Naive thymus-derived CD4-positive, alpha-beta T cell (primary cell): ENCODE measurements at regions not wholly inside any gene's neighbourhood (a gene's known extent, or its start where the extent isn't known, plus 50 kb on each side); places are given as distances from the start of the nearest gene placed in this dataset.

Experiments
- ATAC-seq: fragments of 150-1000 bp; cut with Tn5 transposase; 2 replicates; pipeline ENCODE4 v1.10.0; 2021; ENCODE audit warnings: mild to moderate bottlenecking, moderate library complexity
- CTCF ChIA-PET: fragments of 350-600 bp; sonication (Branson Sonifier 250); formaldehyde crosslinking; loops from one replicate; lab custom pipeline; 2021; ENCODE audit warnings: antibody characterized with exemption; lab: Charles Lee
- POLR2A ChIA-PET: fragments of 350-600 bp; sonication (Branson Sonifier 250); formaldehyde crosslinking; loops from one replicate; lab custom pipeline; 2021; ENCODE audit warnings: antibody characterized with exemption, inconsistent platforms; lab: Charles Lee
- DNase-seq, 9 donors: peaks; one replicate each; pipeline versions ENCODE4 v3.0.0 to v3.0.0-alpha.2; 2020 to 2022; ENCODE audit warnings: mixed read lengths in 1 of 9
- H3K27ac ChIP-seq: one replicate; pipeline ENCODE4 v1.7.0; 2013; ENCODE audit warnings: mild to moderate bottlenecking, low read depth, low read length, moderate library complexity
- H3K27me3 ChIP-seq, 2 donors: one replicate each; pipeline ENCODE4 v1.7.0; 2013; ENCODE audit warnings: low read length in 2 of 2, mild to moderate bottlenecking in 2 of 2, moderate library complexity in 2 of 2; ENCODE audit not compliant: control insufficient read depth in 2 of 2, insufficient read depth in 2 of 2
- H3K36me3 ChIP-seq, 3 experiments: 1 replicate in 2 of 3; 2 replicates in 1 of 3; pipeline ENCODE4 v1.7.0; 2013; ENCODE audit warnings: low read length in 3 of 3, mild to moderate bottlenecking in 3 of 3, moderate library complexity in 1 of 3; ENCODE audit not compliant: insufficient read depth in 3 of 3, control insufficient read depth in 2 of 3
- H3K4me1 ChIP-seq, 2 donors: one replicate each; pipeline ENCODE4 v1.7.0; 2013; ENCODE audit warnings: low read length in 2 of 2, mild to moderate bottlenecking in 2 of 2, moderate library complexity in 1 of 2; ENCODE audit not compliant: control insufficient read depth in 2 of 2, insufficient read depth in 2 of 2
- H3K4me3 ChIP-seq: 2 replicates; pipeline ENCODE4 v1.7.0; 2013; ENCODE audit warnings: mild to moderate bottlenecking, low read length
- H3K9me3 ChIP-seq, 3 experiments: 1 replicate in 2 of 3; 2 replicates in 1 of 3; pipeline ENCODE4 v1.7.0; 2013; ENCODE audit warnings: low read length in 3 of 3; ENCODE audit not compliant: control insufficient read depth in 2 of 3
- H3K27ac Mint-ChIP-seq, 9 donors: one replicate each; pipeline ENCODE4 v1.8.0; 2020 to 2022; ENCODE audit warnings: mixed read lengths in 9 of 9, mild to moderate bottlenecking in 8 of 9, moderate library complexity in 5 of 9, inconsistent platforms in 2 of 9
- H3K27me3 Mint-ChIP-seq, 5 donors: one replicate each; pipeline ENCODE4 v1.8.0; 2021 to 2022; ENCODE audit warnings: mixed read lengths in 5 of 5, mild to moderate bottlenecking in 1 of 5
- H3K36me3 Mint-ChIP-seq, 5 donors: one replicate each; pipeline ENCODE4 v1.8.0; 2020 to 2022; ENCODE audit warnings: mixed read lengths in 5 of 5, mild to moderate bottlenecking in 3 of 5, inconsistent platforms in 1 of 5
- H3K4me1 Mint-ChIP-seq, 7 donors: one replicate each; pipeline ENCODE4 v1.8.0; 2020 to 2022; ENCODE audit warnings: mixed read lengths in 7 of 7, mild to moderate bottlenecking in 3 of 7, inconsistent platforms in 1 of 7
- H3K4me3 Mint-ChIP-seq, 10 donors: one replicate each; pipeline ENCODE4 v1.8.0; 2020 to 2022; ENCODE audit warnings: mild to moderate bottlenecking in 10 of 10, mixed read lengths in 10 of 10, moderate library complexity in 6 of 10, inconsistent platforms in 2 of 10
- H3K9me3 Mint-ChIP-seq, 11 donors: one replicate each; pipeline ENCODE4 v1.8.0; 2020 to 2022; ENCODE audit warnings: mixed read lengths in 11 of 11, mild to moderate bottlenecking in 4 of 11, inconsistent platforms in 1 of 11, moderate library complexity in 1 of 11
- intact Hi-C, 2 donors: fragments of 100-400 bp; cut with micrococcal nuclease; formaldehyde crosslinking; loops; one replicate each; pipeline ENCODE4 v1.15.1; 2023

DNA sequence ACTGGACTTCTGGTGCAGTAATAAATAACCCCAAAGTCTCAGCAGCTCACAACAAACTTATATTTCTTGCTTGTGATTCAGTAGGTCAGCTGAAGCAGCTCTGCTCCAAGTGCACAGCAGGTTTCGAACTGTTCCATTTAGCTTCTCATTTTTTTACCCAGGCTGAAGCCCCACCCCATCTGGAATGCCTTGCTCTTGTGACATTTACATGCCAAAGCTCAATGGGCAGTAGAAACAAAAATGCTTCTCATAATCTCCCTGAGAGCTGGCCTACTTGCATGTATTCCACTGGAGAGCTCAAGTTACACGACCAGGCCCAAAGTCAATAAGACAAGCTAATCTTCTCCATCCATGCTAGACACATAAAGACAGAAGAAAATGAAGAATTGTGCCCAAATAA is 165.2 kb downstream of the HAO1 start:
- H3K4me1 Mint-ChIP-seq = peaks cover 0 to 8% (median 0%) of the 10 kb centered on the region in 7 donors
- intact Hi-C loops = no loop called here
- Histone ChIP-seq H3K9me3 (peaks cover 0 to 6% (median 0%) of the 10 kb centered on the region in 3 experiments), H3K27ac (no peak overlapping the region), H3K27me3 (no peaks in the 10 kb centered on the region), H3K4me3 (no peak overlapping the region), H3K4me1 (no peaks in the 10 kb centered on the region), H3K36me3 (no peaks in the 10 kb centered on the region)
- no peak overlapping the region for H3K27ac Mint-ChIP-seq
- peaks cover 1 to 17% (median 11%) of the 10 kb centered on the region in 11 donors for H3K9me3 Mint-ChIP-seq
- ChIA-PET POLR2A (no interaction called here), CTCF (no interaction called here)
- DNase-seq (no peak), ATAC-seq (no peak)
- no peak overlapping the region for H3K4me3 Mint-ChIP-seq
- peaks cover 0 to 4% (median 0%) of the 10 kb centered on the region in 5 donors for H3K36me3 Mint-ChIP-seq
- H3K27me3 Mint-ChIP-seq = peaks cover 0 to 4% (median 0%) of the 10 kb centered on the region in 5 donors

DNA sequence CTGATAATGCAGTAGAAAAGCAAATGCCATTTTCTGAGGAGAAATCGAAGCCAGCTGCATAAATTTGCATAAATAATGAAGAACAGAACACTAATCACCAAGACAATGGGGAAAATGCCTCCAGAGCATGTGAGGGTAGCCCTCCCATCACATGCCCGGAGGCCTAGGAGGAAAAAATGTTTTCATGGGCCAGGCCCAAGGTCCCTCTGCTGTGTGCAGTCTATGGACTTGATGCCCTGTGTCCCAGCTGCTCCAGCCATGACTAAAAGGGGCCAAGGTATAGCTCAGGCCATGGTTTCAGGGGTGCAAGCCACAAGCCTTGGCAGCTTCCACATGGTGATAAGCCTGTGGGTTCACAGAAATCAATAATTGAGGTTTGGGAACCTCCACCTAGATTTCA is 164.1 kb downstream of the HAO1 start:
- no peak for ATAC-seq
- no peak overlapping the region for H3K27ac ChIP-seq
- peaks cover 0 to 6% (median 0%) of the 10 kb centered on the region in 3 experiments for H3K9me3 ChIP-seq
- CTCF ChIA-PET = no interaction called here
- peaks cover 1 to 17% (median 11%) of the 10 kb centered on the region in 11 donors for H3K9me3 Mint-ChIP-seq
- no peak overlapping the region for H3K4me3 Mint-ChIP-seq
- H3K27ac Mint-ChIP-seq = no peak overlapping the region
- no peaks in the 10 kb centered on the region for H3K36me3 ChIP-seq
- no peaks in the 10 kb centered on the region for H3K4me1 ChIP-seq
- intact Hi-C loops = no loop called here
- DNase-seq = no peak
- peaks cover 0 to 4% (median 0%) of the 10 kb centered on the region in 5 donors for H3K27me3 Mint-ChIP-seq
- H3K4me1 Mint-ChIP-seq = no peaks in the 10 kb centered on the region
- H3K4me3 ChIP-seq = no peak overlapping the region
- H3K27me3 ChIP-seq = no peaks in the 10 kb centered on the region
- peaks cover 0 to 4% (median 0%) of the 10 kb centered on the region in 5 donors for H3K36me3 Mint-ChIP-seq
- POLR2A ChIA-PET = no interaction called here

DNA sequence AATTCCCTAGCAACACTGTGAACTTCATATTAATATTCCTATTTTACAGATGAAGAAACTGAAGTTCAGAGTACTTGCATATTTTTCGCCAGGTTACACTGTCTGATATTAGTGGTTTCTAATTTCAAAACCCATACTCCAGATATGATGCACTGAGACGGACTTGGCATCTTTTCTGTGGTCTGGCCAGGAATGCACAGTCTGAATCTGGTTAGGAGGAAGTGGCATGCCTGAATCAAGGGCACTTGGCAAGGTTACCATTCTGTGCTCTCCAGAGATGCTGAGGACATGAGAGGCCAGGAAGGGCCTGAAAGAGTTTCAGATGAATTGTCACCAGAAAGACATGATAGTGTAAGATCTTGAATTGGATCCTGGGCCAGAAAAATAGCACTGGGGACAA is 150.1 kb downstream of the HAO1 start:
- intact Hi-C loops = no loop called here
- H3K9me3 ChIP-seq = no peaks in the 10 kb centered on the region
- no peaks in the 10 kb centered on the region for H3K36me3 Mint-ChIP-seq
- no peaks in the 10 kb centered on the region for H3K36me3 ChIP-seq
- ATAC-seq (no peak), DNase-seq (no peak)
- H3K4me3 ChIP-seq = no peak overlapping the region
- H3K27ac ChIP-seq = no peak overlapping the region
- no peak overlapping the region for H3K4me3 Mint-ChIP-seq
- no peaks in the 10 kb centered on the region for H3K27me3 Mint-ChIP-seq
- no peaks in the 10 kb centered on the region for H3K4me1 ChIP-seq
- H3K4me1 Mint-ChIP-seq = no peaks in the 10 kb centered on the region
- ChIA-PET CTCF (no interaction called here), POLR2A (no interaction called here)
- H3K27ac Mint-ChIP-seq = no peak overlapping the region
- H3K27me3 ChIP-seq = no peaks in the 10 kb centered on the region
- H3K9me3 Mint-ChIP-seq = peaks cover 0 to 5% (median 0%) of the 10 kb centered on the region in 11 donors

DNA sequence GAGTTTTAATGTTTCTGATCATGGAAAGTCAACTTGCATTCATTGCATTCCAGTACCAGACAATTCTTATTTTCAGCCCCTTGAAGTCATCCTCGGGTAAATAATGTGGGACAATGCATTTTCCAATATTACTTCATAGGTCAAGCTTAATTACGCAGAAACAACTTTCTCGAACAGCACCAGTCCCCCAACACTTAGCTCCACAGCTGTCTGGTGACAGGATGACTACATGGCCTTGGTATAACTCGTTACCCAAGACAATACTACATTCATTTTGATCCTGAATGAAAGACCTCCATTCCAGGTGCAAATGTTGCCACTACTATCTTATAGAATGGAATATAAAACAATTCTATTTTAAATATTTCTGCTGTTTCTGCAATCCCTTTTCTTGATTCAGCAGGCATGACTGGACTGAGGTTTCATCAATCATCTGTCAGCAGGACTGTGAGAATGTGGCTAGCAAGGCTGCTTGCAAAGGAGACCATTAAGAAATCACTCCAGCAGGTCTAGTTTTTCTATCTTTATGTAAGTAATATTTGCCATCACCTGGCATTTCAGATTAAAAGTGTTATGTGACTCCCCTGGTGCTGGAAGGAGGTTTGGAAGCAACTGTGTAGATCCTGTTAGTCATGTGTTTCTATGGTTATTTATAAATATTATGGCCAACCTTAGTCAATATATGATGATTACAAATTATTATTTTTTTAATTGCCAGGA is 147.9 kb downstream of the HAO1 start:
- no peak overlapping the region for H3K27ac ChIP-seq
- Mint-ChIP-seq H3K36me3 (no peaks in the 10 kb centered on the region), H3K27me3 (no peaks in the 10 kb centered on the region), H3K4me3 (no peak overlapping the region), H3K27ac (no peak overlapping the region), H3K4me1 (no peaks in the 10 kb centered on the region), H3K9me3 (peaks cover 0 to 9% (median 2%) of the 10 kb centered on the region in 11 donors)
- POLR2A ChIA-PET = no interaction called here
- H3K4me3 ChIP-seq = no peak overlapping the region
- CTCF ChIA-PET = no interaction called here
- intact Hi-C loops = no loop called here
- ATAC-seq (no peak), DNase-seq (no peak)
- no peaks in the 10 kb centered on the region for H3K9me3 ChIP-seq
- H3K27me3 ChIP-seq = no peaks in the 10 kb centered on the region
- H3K36me3 ChIP-seq = no peaks in the 10 kb centered on the region
- no peaks in the 10 kb centered on the region for H3K4me1 ChIP-seq

DNA sequence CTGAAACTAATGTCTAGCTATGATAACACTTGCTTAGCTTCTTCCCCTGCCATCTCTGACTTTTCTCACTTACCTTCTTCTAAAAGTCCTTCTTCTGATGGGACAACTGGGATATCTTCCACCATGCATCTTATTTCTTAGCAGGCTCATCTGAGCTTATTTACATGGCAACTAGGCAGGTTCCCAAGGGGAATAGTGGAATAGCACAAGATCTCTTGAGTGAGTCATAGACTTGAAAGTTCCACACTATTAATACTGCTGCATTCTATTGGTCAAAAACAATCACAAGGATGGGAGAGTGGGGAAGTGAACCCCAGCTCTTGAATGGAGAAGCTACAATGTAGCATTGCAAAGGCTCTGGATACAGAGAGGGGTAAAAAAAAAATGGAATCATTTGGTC is 142.1 kb downstream of the HAO1 start:
- Mint-ChIP-seq H3K4me3 (no peak overlapping the region), H3K27me3 (peaks cover 0 to 10% (median 5%) of the 10 kb centered on the region in 5 donors), H3K9me3 (peaks cover 0 to 13% (median 2%) of the 10 kb centered on the region in 11 donors), H3K36me3 (no peaks in the 10 kb centered on the region), H3K4me1 (no peaks in the 10 kb centered on the region), H3K27ac (no peak overlapping the region)
- no peak overlapping the region for H3K27ac ChIP-seq
- H3K36me3 ChIP-seq = no peaks in the 10 kb centered on the region
- no peak for DNase-seq
- H3K4me3 ChIP-seq = no peak overlapping the region
- ATAC-seq = no peak
- intact Hi-C loops = no loop called here
- H3K4me1 ChIP-seq = no peaks in the 10 kb centered on the region
- H3K9me3 ChIP-seq = peaks cover 0 to 4% (median 0%) of the 10 kb centered on the region in 3 experiments
- no peaks in the 10 kb centered on the region for H3K27me3 ChIP-seq
- POLR2A ChIA-PET = no interaction called here
- CTCF ChIA-PET = no interaction called here

DNA sequence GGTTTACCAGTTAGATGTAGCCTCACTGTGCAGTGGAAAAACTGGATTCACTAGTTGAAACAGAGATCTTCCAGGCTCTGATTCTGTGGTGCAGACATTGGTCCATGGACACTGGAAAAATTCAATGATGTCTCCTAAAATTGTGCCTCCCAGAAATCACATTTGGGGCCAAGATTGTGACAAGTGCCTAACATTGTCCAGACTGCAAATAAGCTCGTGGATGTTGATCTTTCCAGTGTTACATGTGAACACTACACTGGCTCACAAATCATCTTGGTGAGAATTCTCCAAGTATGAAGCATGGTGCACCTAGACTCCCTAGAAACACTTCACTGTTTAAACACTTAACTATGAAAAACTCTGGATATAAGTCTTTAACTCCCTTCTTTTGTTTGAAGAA is 140.4 kb downstream of the HAO1 start:
- H3K4me1 Mint-ChIP-seq = no peaks in the 10 kb centered on the region
- peaks cover 0 to 11% (median 4%) of the 10 kb centered on the region in 11 donors for H3K9me3 Mint-ChIP-seq
- H3K36me3 Mint-ChIP-seq = no peaks in the 10 kb centered on the region
- DNase-seq (no peak), ATAC-seq (no peak)
- H3K4me1 ChIP-seq = no peaks in the 10 kb centered on the region
- H3K36me3 ChIP-seq = no peaks in the 10 kb centered on the region
- H3K4me3 ChIP-seq = no peak overlapping the region
- ChIA-PET POLR2A (no interaction called here), CTCF (no interaction called here)
- H3K4me3 Mint-ChIP-seq = no peak overlapping the region
- no peak overlapping the region for H3K27ac Mint-ChIP-seq
- intact Hi-C loops = no loop called here
- no peak overlapping the region for H3K27ac ChIP-seq
- H3K9me3 ChIP-seq = peaks cover 0 to 4% (median 0%) of the 10 kb centered on the region in 3 experiments
- no peaks in the 10 kb centered on the region for H3K27me3 ChIP-seq
- peaks cover 0 to 10% (median 5%) of the 10 kb centered on the region in 5 donors for H3K27me3 Mint-ChIP-seq
